A549 (cell line): ENCODE measurements at regions not wholly inside any gene's neighbourhood (a gene's known extent, or its start where the extent isn't known, plus 50 kb on each side); places are given as distances from the start of the nearest gene placed in this dataset.

ENCODE experiments used
- ATAC-seq, 2 experiments: fragments of 200-7000 bp in 1 of 2; fragments of >200 bp in 1 of 2; cut with Nextera tagmentation in 1 of 2; cut with Tn5 transposase in 1 of 2; 3 replicates each; pipeline versions ENCODE4 v1.8.0 to v1.9.1; 2018 to 2020; ENCODE audit warnings: mild to moderate bottlenecking in 1 of 2, moderate library complexity in 1 of 2
- CTCF ChIA-PET: fragments of 300-600 bp; sonication (Branson Sonifier 250); formaldehyde crosslinking; extraction: SDS; loops from one replicate; lab custom pipeline; 2021; ENCODE audit warnings: antibody characterized with exemption, inconsistent platforms; lab: Yijun Ruan, JAX
- POLR2A ChIA-PET: fragments of 350-600 bp; formaldehyde crosslinking; extraction: SDS; loops from one replicate; lab custom pipeline; 2021; ENCODE audit warnings: antibody characterized with exemption, inconsistent platforms; lab: Yijun Ruan, JAX
- DNase-seq, 2 experiments: peaks; one replicate each; pipeline versions ENCODE4 v3.0.0 to v3.0.0-alpha.2; 2011 to 2016; ENCODE audit warnings: low read depth in 1 of 2, low spot score in 1 of 2
- FAIRE-seq: peaks from 2 replicates; lab custom pipeline; 2011; peaks lifted over from hg19 to GRCh38; lab: Jason Lieb, UNC
- H3K27ac ChIP-seq, 2 experiments: fragments of >200 bp; sonication (Bioruptor Twin); formaldehyde crosslinking; 3 replicates each; pipeline ENCODE4 v1.5.1; 2016 to 2017
- H3K4me1 ChIP-seq: fragments of >200 bp; sonication (Bioruptor Twin); formaldehyde crosslinking; 3 replicates; pipeline ENCODE4 v1.6.1; 2016
- H3K4me2 ChIP-seq: fragments of >200 bp; sonication (Bioruptor Twin); formaldehyde crosslinking; 3 replicates; pipeline ENCODE4 v1.6.1; 2016
- H3K4me3 ChIP-seq: fragments of >200 bp; sonication (Bioruptor Twin); formaldehyde crosslinking; 3 replicates; pipeline ENCODE4 v1.5.1; 2016
- H3K9me3 ChIP-seq: fragments of >200 bp; sonication (Bioruptor Twin); formaldehyde crosslinking; 3 replicates; pipeline ENCODE4 v1.6.1; 2016
- BHLHE40 ChIP-seq: IDR thresholded peaks from 2 replicates; pipeline ENCODE4 v1.6.1; 2012; ENCODE audit warnings: low read depth, low read length, inconsistent platforms
- CBX2 ChIP-seq: fragments of 200-600 bp; sonication (generic); IDR thresholded peaks from 2 replicates; pipeline ENCODE4 v1.6.1; 2016; ENCODE audit warnings: low read depth, mild to moderate bottlenecking, borderline replicate concordance
- CBX8 ChIP-seq: fragments of 200-600 bp; sonication (generic); IDR thresholded peaks from 2 replicates; pipeline ENCODE4 v1.6.1; 2016
- CEBPB ChIP-seq, 2 experiments: fragments of >200 bp in 1 of 2; sonication (Bioruptor Twin) in 1 of 2; formaldehyde crosslinking in 1 of 2; IDR thresholded peaks; 2 replicates each; pipeline ENCODE4 v1.6.1; 2012 to 2016
- CHD4 ChIP-seq: fragments of 200-600 bp; sonication (generic); IDR thresholded peaks from 2 replicates; pipeline ENCODE4 v1.6.1; 2016; ENCODE audit warnings: antibody characterized with exemption, mild to moderate bottlenecking, borderline replicate concordance
- EP300 ChIP-seq, 2 experiments: fragments of >200 bp; sonication (Bioruptor Twin); formaldehyde crosslinking; IDR thresholded peaks; 2 replicates in 1 of 2; 3 replicates in 1 of 2; pipeline ENCODE4 v1.6.1; 2016 to 2017
- FOSB ChIP-seq: fragments of 250-450 bp; sonication (Bioruptor Pico); IDR thresholded peaks from 2 replicates; pipeline ENCODE4 v1.5.0; 2020; ENCODE audit warnings: mild to moderate bottlenecking, moderate library complexity
- FOSL2 ChIP-seq, 2 experiments: fragments of 450-650 bp in 1 of 2; fragments of >200 bp in 1 of 2; sonication (Bioruptor Twin) in 1 of 2; formaldehyde crosslinking; IDR thresholded peaks; 2 replicates each; pipeline versions ENCODE4 v1.5.0 to v1.6.1; 2016 to 2020; ENCODE audit warnings: mild to moderate bottlenecking in 1 of 2, moderate library complexity in 1 of 2
- FOXS1 ChIP-seq: fragments of 250-450 bp; sonication (Bioruptor Pico); IDR thresholded peaks from 2 replicates; pipeline ENCODE4 v1.5.0; 2020; ENCODE audit warnings: mild to moderate bottlenecking, moderate library complexity
- GATA3 ChIP-seq: IDR thresholded peaks from 2 replicates; pipeline ENCODE4 v1.6.1; 2012; ENCODE audit warnings: borderline replicate concordance
- HOXA7 ChIP-seq: fragments of 250-450 bp; sonication (Bioruptor Pico); IDR thresholded peaks from 2 replicates; pipeline ENCODE4 v1.5.0; 2020; ENCODE audit warnings: mild to moderate bottlenecking, moderate library complexity
- HOXB13 ChIP-seq: fragments of 250-450 bp; sonication (Bioruptor Pico); IDR thresholded peaks from 2 replicates; pipeline ENCODE4 v1.5.0; 2020; ENCODE audit warnings: low read depth, mild to moderate bottlenecking, moderate library complexity
- JUN ChIP-seq, 2 experiments: fragments of >200 bp; sonication (Bioruptor Twin); formaldehyde crosslinking; IDR thresholded peaks; 2 replicates in 1 of 2; 3 replicates in 1 of 2; pipeline ENCODE4 v1.6.1; 2016 to 2017
- JUNB ChIP-seq: fragments of >200 bp; sonication (Bioruptor Twin); formaldehyde crosslinking; IDR thresholded peaks from 2 replicates; pipeline ENCODE4 v1.6.1; 2016
- MAFK ChIP-seq: fragments of 450-650 bp; IDR thresholded peaks from 2 replicates; pipeline ENCODE4 v1.6.1; 2014; ENCODE audit not compliant: partially characterized antibody
- NFE2L2 ChIP-seq: fragments of 150-350 bp; conservative IDR thresholded peaks from 2 replicates; pipeline ENCODE4 v1.6.1; 2014; ENCODE audit warnings: low read length
- NPAS2 ChIP-seq: fragments of 250-450 bp; sonication (Bioruptor Pico); IDR thresholded peaks from 2 replicates; pipeline ENCODE4 v1.8.0; 2022; ENCODE audit warnings: mild to moderate bottlenecking, moderate library complexity, borderline replicate concordance
- NR3C1 ChIP-seq: fragments of >200 bp; sonication (Bioruptor Twin); formaldehyde crosslinking; IDR thresholded peaks from 3 replicates; pipeline ENCODE4 v1.6.1; 2017
- PHF8 ChIP-seq: fragments of 200-600 bp; sonication (generic); IDR thresholded peaks from 2 replicates; pipeline ENCODE4 v1.6.1; 2016; ENCODE audit warnings: low read depth, mild to moderate bottlenecking, antibody characterized with exemption, moderate library complexity, borderline replicate concordance
- RNF2 ChIP-seq: fragments of 200-600 bp; sonication (generic); IDR thresholded peaks from 2 replicates; pipeline ENCODE4 v1.6.1; 2016; ENCODE audit warnings: low read depth, mild to moderate bottlenecking, antibody characterized with exemption, moderate library complexity, borderline replicate concordance
- ZFP36 ChIP-seq: fragments of 450-650 bp; IDR thresholded peaks from 2 replicates; pipeline ENCODE4 v1.6.1; 2014; ENCODE audit warnings: borderline replicate concordance; ENCODE audit not compliant: partially characterized antibody
- ZNF302 ChIP-seq: fragments of 250-450 bp; sonication (Bioruptor Pico); IDR thresholded peaks from 2 replicates; pipeline ENCODE4 v1.9.0; 2021; ENCODE audit warnings: inconsistent platforms, mild to moderate bottlenecking, moderate library complexity
- WGBS: methylation state at CpG from one replicate; pipeline ENCODE4 v1.1.6; 2017; ENCODE audit errors: missing lambda C conversion rate; 5-methylcytosine and 5-hydroxymethylcytosine counted together
- TF ChIP-seq, protein P1 (sequence below): IDR thresholded peaks from 2 replicates; pipeline ENCODE4 v1.6.1; 2012; ENCODE audit warnings: low read depth, borderline replicate concordance
- TF ChIP-seq, protein P2 (sequence below): fragments of 250-450 bp; sonication (Bioruptor Pico); IDR thresholded peaks from 2 replicates; pipeline ENCODE4 v1.5.0; 2020; ENCODE audit warnings: low read depth, mild to moderate bottlenecking, moderate library complexity
- TF ChIP-seq, protein P3 (sequence below): fragments of 200-600 bp; sonication (generic); IDR thresholded peaks from 2 replicates; pipeline ENCODE4 v1.6.1; 2016; ENCODE audit warnings: antibody characterized with exemption, mild to moderate bottlenecking, moderate library complexity
- TF ChIP-seq, protein P4 (sequence below): fragments of >200 bp; sonication (Bioruptor Twin); formaldehyde crosslinking; IDR thresholded peaks from 3 replicates; pipeline ENCODE4 v1.6.1; 2016

DNA sequence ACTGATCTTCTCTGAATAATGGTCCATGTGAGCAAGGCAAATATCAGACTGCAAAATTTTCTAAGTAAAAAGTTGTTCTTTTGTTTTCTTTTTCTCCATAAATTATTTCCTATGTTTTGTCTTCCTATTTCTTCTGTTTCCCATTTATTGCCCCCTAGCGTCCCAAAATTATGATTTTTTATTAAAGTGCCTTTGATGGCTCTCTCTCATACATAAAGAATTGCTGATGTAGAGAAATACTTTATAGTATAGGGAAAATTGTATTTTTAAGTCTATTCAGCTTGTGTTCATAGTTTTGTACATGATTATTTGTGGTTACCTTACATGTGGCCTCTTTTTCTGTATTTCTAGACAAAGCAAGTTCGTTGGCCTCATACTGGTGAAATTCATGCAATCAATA, 1031.2 kb downstream of the EFNA5 start:
- ChIA-PET CTCF (no interaction called here), POLR2A (interaction anchor here (0.5 to 0.7 kb wide), 2 partner anchors 301 to 1033 kb away, joined by 3 read pairs; no protein-coding TSS in a partner anchor)
- H3K4me3 ChIP-seq = no peak overlapping the region
- DNase-seq = peak in 1 of 2 experiments; percentile 3
- no peak for ATAC-seq
- no peaks in the 10 kb centered on the region for H3K4me1 ChIP-seq
- no peaks in the 10 kb centered on the region for H3K9me3 ChIP-seq
- WGBS = 5% methylated on average over 2 of the region's 2 CpGs
- no peak overlapping the region for H3K4me2 ChIP-seq
- TF ChIP-seq MAFK = peak; percentile 80
- TF ChIP-seq FOSL2 (IDR thresholded peaks at IDR 0.05) = no peak
- no peak for TF ChIP-seq FOSL2 (CRISPR knock-in tag; IDR thresholded peaks at IDR 0.05)
- no peak overlapping the region for H3K27ac ChIP-seq
- no peak for FAIRE-seq

DNA sequence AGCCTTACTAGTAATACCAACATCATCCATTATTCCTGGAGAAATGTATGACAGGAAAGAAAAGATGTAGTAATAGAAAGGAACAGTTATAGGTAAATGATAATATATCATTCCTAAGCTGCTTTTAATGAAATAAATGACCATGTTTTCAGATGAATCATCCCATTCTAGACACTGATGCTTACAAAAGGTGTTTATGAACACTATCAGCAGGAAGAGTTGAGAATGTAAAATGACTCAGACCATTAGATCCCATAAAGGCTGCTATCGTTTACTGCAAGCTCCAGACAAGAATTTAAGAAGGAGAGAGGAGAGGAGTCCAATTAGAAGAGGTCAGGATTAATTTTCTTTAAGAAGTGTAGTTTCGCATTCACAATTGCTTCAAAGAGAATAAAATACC, 1033.5 kb downstream of the EFNA5 start:
- H3K4me3 ChIP-seq = no peak overlapping the region
- H3K9me3 ChIP-seq = no peaks in the 10 kb centered on the region
- no peaks in the 10 kb centered on the region for H3K4me1 ChIP-seq
- no peak overlapping the region for H3K27ac ChIP-seq
- POLR2A ChIA-PET = no interaction called here
- no peak overlapping the region for H3K4me2 ChIP-seq
- TF ChIP-seq JUNB (no peak), HOXB13 (CRISPR knock-in tag) (no peak), MAFK (no peak), NR3C1 (no peak), RNF2 (no peak), CHD4 (no peak), NFE2L2 (no peak), BHLHE40 (no peak), NPAS2 (CRISPR knock-in tag) (no peak), PHF8 (no peak), ZNF302 (CRISPR knock-in tag) (no peak)
- TF ChIP-seq, protein P1, sequence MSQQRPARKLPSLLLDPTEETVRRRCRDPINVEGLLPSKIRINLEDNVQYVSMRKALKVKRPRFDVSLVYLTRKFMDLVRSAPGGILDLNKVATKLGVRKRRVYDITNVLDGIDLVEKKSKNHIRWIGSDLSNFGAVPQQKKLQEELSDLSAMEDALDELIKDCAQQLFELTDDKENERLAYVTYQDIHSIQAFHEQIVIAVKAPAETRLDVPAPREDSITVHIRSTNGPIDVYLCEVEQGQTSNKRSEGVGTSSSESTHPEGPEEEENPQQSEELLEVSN = no peak
- TF ChIP-seq, protein P2, sequence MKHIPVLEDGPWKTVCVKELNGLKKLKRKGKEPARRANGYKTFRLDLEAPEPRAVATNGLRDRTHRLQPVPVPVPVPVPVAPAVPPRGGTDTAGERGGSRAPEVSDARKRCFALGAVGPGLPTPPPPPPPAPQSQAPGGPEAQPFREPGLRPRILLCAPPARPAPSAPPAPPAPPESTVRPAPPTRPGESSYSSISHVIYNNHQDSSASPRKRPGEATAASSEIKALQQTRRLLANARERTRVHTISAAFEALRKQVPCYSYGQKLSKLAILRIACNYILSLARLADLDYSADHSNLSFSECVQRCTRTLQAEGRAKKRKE (CRISPR knock-in tag) = no peak
- WGBS = 64% methylated on average over 2 of the region's 2 CpGs
- FAIRE-seq = no peak
- CTCF ChIA-PET = no interaction called here
- DNase-seq = no peak
- ATAC-seq = no peak

DNA sequence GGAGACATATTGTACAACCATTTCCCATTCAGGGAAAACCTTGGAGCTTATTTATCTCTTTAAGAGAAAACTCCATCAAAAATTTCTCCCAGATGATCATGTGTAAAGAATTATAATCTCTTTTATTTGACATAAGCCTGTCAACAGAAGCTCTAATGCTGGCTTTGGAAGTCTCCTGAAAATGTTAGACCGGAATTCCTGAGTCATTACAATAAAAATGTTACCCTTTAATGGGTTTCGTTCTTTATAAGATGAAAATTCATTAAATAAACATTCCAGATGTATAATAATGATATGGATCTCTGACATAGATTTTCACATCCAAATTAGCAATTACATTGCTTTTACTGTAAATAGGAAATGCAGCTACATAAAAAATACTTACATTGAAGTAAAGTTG, 1036.4 kb downstream of the EFNA5 start:
- no peak overlapping the region for H3K4me3 ChIP-seq

DNA sequence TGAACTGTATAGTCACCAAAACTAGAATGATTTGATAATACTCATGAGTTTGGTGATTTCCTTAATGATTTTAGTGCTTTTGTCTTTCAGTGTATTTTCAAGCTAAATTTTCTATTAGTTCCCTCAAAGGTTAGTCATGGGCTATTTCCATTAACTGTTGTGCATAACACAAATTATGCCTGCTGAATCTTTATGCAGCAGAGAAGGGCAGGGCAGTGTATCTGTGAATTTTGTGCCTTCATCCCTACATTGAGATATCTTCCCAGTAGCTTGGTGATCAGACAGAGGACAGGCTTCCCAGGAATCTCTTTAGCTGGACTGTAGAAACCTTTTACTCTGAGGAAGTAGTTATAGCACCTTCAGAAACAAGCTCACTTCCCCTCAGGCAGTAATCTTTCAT, 1036.9 kb downstream of the EFNA5 start:
- ATAC-seq (no peak), DNase-seq (no peak), FAIRE-seq (no peak)
- Histone ChIP-seq H3K9me3 (no peaks in the 10 kb centered on the region), H3K27ac (no peak overlapping the region), H3K4me2 (no peak overlapping the region), H3K4me3 (no peak overlapping the region), H3K4me1 (no peaks in the 10 kb centered on the region)
- CTCF ChIA-PET = no interaction called here
- POLR2A ChIA-PET = no interaction called here
- TF ChIP-seq, protein P3, sequence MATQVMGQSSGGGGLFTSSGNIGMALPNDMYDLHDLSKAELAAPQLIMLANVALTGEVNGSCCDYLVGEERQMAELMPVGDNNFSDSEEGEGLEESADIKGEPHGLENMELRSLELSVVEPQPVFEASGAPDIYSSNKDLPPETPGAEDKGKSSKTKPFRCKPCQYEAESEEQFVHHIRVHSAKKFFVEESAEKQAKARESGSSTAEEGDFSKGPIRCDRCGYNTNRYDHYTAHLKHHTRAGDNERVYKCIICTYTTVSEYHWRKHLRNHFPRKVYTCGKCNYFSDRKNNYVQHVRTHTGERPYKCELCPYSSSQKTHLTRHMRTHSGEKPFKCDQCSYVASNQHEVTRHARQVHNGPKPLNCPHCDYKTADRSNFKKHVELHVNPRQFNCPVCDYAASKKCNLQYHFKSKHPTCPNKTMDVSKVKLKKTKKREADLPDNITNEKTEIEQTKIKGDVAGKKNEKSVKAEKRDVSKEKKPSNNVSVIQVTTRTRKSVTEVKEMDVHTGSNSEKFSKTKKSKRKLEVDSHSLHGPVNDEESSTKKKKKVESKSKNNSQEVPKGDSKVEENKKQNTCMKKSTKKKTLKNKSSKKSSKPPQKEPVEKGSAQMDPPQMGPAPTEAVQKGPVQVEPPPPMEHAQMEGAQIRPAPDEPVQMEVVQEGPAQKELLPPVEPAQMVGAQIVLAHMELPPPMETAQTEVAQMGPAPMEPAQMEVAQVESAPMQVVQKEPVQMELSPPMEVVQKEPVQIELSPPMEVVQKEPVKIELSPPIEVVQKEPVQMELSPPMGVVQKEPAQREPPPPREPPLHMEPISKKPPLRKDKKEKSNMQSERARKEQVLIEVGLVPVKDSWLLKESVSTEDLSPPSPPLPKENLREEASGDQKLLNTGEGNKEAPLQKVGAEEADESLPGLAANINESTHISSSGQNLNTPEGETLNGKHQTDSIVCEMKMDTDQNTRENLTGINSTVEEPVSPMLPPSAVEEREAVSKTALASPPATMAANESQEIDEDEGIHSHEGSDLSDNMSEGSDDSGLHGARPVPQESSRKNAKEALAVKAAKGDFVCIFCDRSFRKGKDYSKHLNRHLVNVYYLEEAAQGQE = no peak
- no peak for TF ChIP-seq CBX2
- no peak for TF ChIP-seq MAFK
- TF ChIP-seq, protein P4, sequence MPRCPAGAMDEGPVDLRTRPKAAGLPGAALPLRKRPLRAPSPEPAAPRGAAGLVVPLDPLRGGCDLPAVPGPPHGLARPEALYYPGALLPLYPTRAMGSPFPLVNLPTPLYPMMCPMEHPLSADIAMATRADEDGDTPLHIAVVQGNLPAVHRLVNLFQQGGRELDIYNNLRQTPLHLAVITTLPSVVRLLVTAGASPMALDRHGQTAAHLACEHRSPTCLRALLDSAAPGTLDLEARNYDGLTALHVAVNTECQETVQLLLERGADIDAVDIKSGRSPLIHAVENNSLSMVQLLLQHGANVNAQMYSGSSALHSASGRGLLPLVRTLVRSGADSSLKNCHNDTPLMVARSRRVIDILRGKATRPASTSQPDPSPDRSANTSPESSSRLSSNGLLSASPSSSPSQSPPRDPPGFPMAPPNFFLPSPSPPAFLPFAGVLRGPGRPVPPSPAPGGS = no peak
- TF ChIP-seq NFE2L2 = no peak
- TF ChIP-seq CHD4 = no peak
- no peak for TF ChIP-seq FOXS1 (CRISPR knock-in tag)
- no peak for TF ChIP-seq NPAS2 (CRISPR knock-in tag)
- TF ChIP-seq FOSL2 (IDR thresholded peaks at IDR 0.05) = no peak
- no peak for TF ChIP-seq FOSL2 (CRISPR knock-in tag; IDR thresholded peaks at IDR 0.05)
- no peak for TF ChIP-seq PHF8
- TF ChIP-seq ZFP36 = no peak
- TF ChIP-seq CBX8 = no peak
- no peak for TF ChIP-seq GATA3
- TF ChIP-seq JUN (IDR thresholded peaks at IDR 0.05) = no peak
- TF ChIP-seq CEBPB (IDR thresholded peaks at IDR 0.05) = no peak
- TF ChIP-seq HOXA7 = no peak

More for the DNA sequence above, 1036.4 kb downstream of the EFNA5 start:
- no peak for DNase-seq
- whole genome bisulfite sequencing = 47% methylated on average over 2 of the region's 2 CpGs
- CTCF ChIA-PET = no interaction called here
- Histone ChIP-seq H3K27ac (no peak overlapping the region), H3K4me2 (no peak overlapping the region), H3K9me3 (no peaks in the 10 kb centered on the region), H3K4me1 (no peaks in the 10 kb centered on the region)
- no peak for FAIRE-seq
- no peak for ATAC-seq
- TF ChIP-seq FOSB = no peak
- no peak for TF ChIP-seq EP300 (IDR thresholded peaks at IDR 0.05)
- no peak for TF ChIP-seq NPAS2 (CRISPR knock-in tag)
- TF ChIP-seq CBX2 = no peak
- TF ChIP-seq, all 56 proteins: peak for 0
- POLR2A ChIA-PET = no interaction called here
